ENCODE measurements at regions not wholly inside any gene's neighbourhood (a gene's known extent, or its start where the extent isn't known, plus 50 kb on each side); places are given as distances from the start of the nearest gene placed in this dataset.

DNA sequence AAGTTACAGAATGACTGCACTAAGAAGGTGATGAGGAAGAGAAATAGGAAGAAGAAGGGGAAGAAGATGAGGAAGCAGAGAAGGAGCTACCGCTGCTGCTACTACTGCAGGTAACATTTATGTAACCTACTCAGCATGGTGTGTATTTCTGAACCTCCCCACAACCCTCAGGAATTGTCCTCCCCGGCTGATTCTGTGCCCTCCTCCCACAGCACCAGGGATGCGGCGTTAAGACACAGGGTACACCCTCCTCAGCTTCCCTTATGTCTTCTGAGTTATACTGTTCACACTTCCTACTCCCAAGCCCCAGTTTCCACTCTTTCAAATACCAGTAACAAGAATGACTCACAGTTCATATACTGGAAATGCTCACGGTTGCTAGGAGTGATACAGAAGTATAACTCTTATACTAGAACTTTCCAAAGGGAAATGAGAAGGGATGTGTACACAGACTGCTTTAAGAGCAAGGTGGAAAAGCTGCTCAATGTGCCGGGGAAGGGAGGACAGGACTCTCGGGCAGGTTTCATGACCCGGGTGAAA is 224.5 kb upstream of the PSMD7 start:
- Histone ChIP-seq H3K9me3 (ENCODE audit: control insufficient read depth, low read length) (peaks cover 13% of the 10 kb centered on the region), H3K9ac (ENCODE audit: extremely low read depth, low read length, poor library complexity, severe bottlenecking) (no peak overlapping the region), H3K4me3 (ENCODE audit: low read length) (no peak overlapping the region), H3K27me3 (ENCODE audit: control insufficient read depth, insufficient read depth, low read length, poor library complexity, severe bottlenecking) (no peaks in the 10 kb centered on the region), H3K36me3 (ENCODE audit: control insufficient read depth, insufficient read depth, low read length) (no peaks in the 10 kb centered on the region), H3K4me1 (ENCODE audit: control insufficient read depth, insufficient read depth, low read length) (no peaks in the 10 kb centered on the region), H3K27ac (ENCODE audit: low read depth, low read length) (no peak overlapping the region)
- Mint-ChIP-seq H3K4me3 (no peak overlapping the region), H3K27me3 (ENCODE audit: insufficient read depth) (peaks cover 18% of the 10 kb centered on the region), H3K36me3 (ENCODE audit: low read depth) (peaks cover 5% of the 10 kb centered on the region), H3K4me1 (no peaks in the 10 kb centered on the region), H3K9me3 (peaks cover 14% of the 10 kb centered on the region), H3K27ac (no peak overlapping the region)
- DNase-seq: no peak
- TF ChIP-seq, protein P1, sequence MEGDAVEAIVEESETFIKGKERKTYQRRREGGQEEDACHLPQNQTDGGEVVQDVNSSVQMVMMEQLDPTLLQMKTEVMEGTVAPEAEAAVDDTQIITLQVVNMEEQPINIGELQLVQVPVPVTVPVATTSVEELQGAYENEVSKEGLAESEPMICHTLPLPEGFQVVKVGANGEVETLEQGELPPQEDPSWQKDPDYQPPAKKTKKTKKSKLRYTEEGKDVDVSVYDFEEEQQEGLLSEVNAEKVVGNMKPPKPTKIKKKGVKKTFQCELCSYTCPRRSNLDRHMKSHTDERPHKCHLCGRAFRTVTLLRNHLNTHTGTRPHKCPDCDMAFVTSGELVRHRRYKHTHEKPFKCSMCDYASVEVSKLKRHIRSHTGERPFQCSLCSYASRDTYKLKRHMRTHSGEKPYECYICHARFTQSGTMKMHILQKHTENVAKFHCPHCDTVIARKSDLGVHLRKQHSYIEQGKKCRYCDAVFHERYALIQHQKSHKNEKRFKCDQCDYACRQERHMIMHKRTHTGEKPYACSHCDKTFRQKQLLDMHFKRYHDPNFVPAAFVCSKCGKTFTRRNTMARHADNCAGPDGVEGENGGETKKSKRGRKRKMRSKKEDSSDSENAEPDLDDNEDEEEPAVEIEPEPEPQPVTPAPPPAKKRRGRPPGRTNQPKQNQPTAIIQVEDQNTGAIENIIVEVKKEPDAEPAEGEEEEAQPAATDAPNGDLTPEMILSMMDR (conservative IDR thresholded peaks at IDR 0.05): no peak
- 92 to 95% methylated on average over 4 to 8 of the region's 8 CpGs for WGBS, 2 experiments (ENCODE audit: insufficient coverage in 1 of 2, insufficient read length in 1 of 2)

DNA sequence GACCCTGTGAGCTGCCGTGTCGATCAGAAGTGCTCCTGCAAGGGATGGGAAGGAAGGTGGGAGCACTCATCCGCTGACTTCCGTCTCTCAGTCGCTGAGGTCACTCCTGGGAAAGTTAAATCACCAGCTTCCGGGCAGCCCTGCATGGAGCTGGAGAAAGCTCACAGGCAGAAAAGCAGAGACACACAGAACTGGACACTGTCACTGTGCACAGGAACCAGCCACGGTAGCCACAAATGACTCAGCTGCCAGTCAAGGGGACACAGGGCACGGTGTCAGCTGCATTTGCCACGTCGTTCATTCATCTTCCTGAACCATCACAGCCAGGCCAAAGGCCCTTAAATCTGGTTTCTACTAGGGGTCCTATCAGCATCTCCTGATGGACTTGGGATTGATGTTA is 226.4 kb upstream of the PSMD7 start:
- no peaks in the 10 kb centered on the region for H3K4me1 ChIP-seq (ENCODE audit: control insufficient read depth, insufficient read depth, low read length)
- H3K4me3 ChIP-seq (ENCODE audit: low read length): no peak overlapping the region
- H3K27ac Mint-ChIP-seq: no peak overlapping the region
- H3K9me3 Mint-ChIP-seq: peaks cover 4% of the 10 kb centered on the region
- no peak overlapping the region for H3K27ac ChIP-seq (ENCODE audit: low read depth, low read length)
- H3K36me3 ChIP-seq (ENCODE audit: control insufficient read depth, insufficient read depth, low read length): no peaks in the 10 kb centered on the region
- H3K9ac ChIP-seq (ENCODE audit: extremely low read depth, low read length, poor library complexity, severe bottlenecking): no peak overlapping the region
- peaks cover under 1% of the 10 kb centered on the region for H3K36me3 Mint-ChIP-seq (ENCODE audit: low read depth)
- DNase-seq: no peak
- peaks cover 6% of the 10 kb centered on the region for H3K9me3 ChIP-seq (ENCODE audit: control insufficient read depth, low read length)
- TF ChIP-seq, protein P1 (conservative IDR thresholded peaks at IDR 0.05): no peak
- 79 to 85% methylated on average over 6 to 10 of the region's 10 CpGs for WGBS, 2 experiments (ENCODE audit: insufficient coverage in 1 of 2, insufficient read length in 1 of 2)
- H3K4me3 Mint-ChIP-seq: no peak overlapping the region
- no peaks in the 10 kb centered on the region for H3K27me3 ChIP-seq (ENCODE audit: control insufficient read depth, insufficient read depth, low read length, poor library complexity, severe bottlenecking)
- peaks cover 7% of the 10 kb centered on the region for H3K4me1 Mint-ChIP-seq
- H3K27me3 Mint-ChIP-seq (ENCODE audit: insufficient read depth): peaks cover 18% of the 10 kb centered on the region

DNA sequence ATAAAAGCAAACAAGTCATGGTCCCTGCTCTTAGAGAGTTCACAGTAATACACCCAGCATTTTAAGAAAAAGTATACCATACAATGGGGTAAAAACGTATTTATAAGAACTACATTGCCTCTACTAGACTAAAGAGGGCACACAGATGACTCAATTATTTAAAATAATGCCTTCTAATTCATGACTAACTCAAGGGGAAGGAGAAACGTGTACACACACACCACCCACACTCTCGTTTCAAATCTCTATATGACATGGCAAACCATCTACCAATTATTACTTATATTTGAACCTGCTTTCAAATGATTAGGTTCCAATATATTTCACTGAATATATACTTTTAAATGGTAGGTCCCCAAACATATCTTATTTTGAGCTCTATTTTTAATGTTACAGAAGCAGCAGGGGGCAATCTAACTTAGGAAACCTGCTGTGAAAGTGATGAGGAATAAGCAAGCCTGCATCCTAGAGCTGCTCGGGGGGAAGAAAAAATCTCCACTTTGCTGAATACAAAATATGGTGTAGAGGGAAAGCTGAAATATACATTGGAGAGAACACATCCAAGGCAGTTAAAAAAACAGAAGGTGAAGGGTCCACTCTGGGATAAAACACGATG is 232.4 kb upstream of the PSMD7 start:
- DNase-seq: no peak
- H3K27ac Mint-ChIP-seq: no peak overlapping the region
- Histone ChIP-seq H3K9ac (ENCODE audit: extremely low read depth, low read length, poor library complexity, severe bottlenecking) (no peak overlapping the region), H3K36me3 (ENCODE audit: control insufficient read depth, insufficient read depth, low read length) (no peaks in the 10 kb centered on the region), H3K27ac (ENCODE audit: low read depth, low read length) (no peak overlapping the region), H3K27me3 (ENCODE audit: control insufficient read depth, insufficient read depth, low read length, poor library complexity, severe bottlenecking) (no peaks in the 10 kb centered on the region), H3K4me1 (ENCODE audit: control insufficient read depth, insufficient read depth, low read length) (no peaks in the 10 kb centered on the region), H3K4me3 (ENCODE audit: low read length) (no peak overlapping the region), H3K9me3 (ENCODE audit: control insufficient read depth, low read length) (peaks cover 5% of the 10 kb centered on the region)
- peaks cover 16% of the 10 kb centered on the region for H3K4me1 Mint-ChIP-seq
- WGBS, 2 experiments (ENCODE audit: insufficient coverage in 1 of 2, insufficient read length in 1 of 2): 93 to 100% methylated on average over 1 to 4 of the region's 5 CpGs
- H3K9me3 Mint-ChIP-seq: peaks cover 3% of the 10 kb centered on the region
- no peaks in the 10 kb centered on the region for H3K36me3 Mint-ChIP-seq (ENCODE audit: low read depth)
- H3K27me3 Mint-ChIP-seq (ENCODE audit: insufficient read depth): no peaks in the 10 kb centered on the region
- no peak overlapping the region for H3K4me3 Mint-ChIP-seq
- TF ChIP-seq, protein P1 (conservative IDR thresholded peaks at IDR 0.05): no peak

All from endodermal cell (in vitro differentiated cells).